ENCODE measurements at regions not wholly inside any gene's neighbourhood (a gene's known extent, or its start where the extent isn't known, plus 50 kb on each side); places are given as distances from the start of the nearest gene placed in this dataset.

DNA sequence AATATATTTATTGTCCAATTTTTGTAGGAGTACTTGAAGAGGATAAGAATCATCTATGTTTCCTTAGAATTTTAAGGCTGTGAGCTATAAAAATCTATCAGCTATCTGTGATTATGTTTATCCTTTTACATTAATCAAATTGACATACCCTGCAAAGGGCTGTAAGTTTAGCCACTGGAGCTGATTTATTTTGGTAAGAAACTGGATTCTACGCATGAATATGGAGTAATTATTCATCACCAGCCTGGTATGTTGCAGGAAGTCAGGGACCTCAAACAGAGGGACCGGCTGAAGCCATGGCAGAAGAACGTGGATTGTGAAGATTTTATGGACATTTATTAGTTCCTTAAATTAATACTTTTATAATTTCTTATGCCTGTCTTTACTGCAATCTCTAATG, 696.9 kb downstream of the DNAJB9 start:
- DNase-seq (ENCODE audit: low read depth) = no peak
- no peak for TF ChIP-seq CTCF (conservative IDR thresholded peaks at IDR 0.05; ENCODE audit: low read depth, low read length)
- H3K4me3 ChIP-seq (ENCODE audit: low read depth, low read length) = no peak overlapping the region

DNA sequence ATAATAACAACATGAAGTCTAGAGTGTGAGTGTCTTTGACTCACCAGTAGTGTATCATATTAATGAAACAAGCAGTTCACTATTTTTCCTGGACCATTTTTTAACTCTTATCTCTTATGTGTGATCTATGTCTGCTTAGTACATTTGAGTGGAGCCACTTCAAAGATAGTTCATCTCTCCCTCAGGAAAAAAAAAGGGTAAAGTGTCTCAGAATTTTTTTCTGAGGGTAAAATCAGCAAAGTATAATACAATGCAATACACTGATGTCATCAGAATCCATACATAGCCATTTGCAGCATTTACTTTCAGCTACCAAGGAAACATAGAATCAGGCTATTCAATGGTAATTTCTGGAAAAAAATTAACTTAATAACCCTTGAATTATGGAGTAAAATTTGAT, 706.7 kb downstream of the DNAJB9 start:
- TF ChIP-seq CTCF (conservative IDR thresholded peaks at IDR 0.05; ENCODE audit: low read depth, low read length) = no peak
- no peak for DNase-seq (ENCODE audit: low read depth)
- H3K4me3 ChIP-seq (ENCODE audit: low read depth, low read length) = no peak overlapping the region

GRCh38 chr7:109282726-109283125, 713.1 kb downstream of the DNAJB9 start:
- no peak for DNase-seq (ENCODE audit: low read depth)
- no peak overlapping the region for H3K4me3 ChIP-seq (ENCODE audit: low read depth, low read length)
- TF ChIP-seq CTCF (conservative IDR thresholded peaks at IDR 0.05; ENCODE audit: low read depth, low read length) = no peak

GRCh38 chr7:109284943-109285342, 715.3 kb downstream of the DNAJB9 start:
- H3K4me3 ChIP-seq (ENCODE audit: low read depth, low read length) = no peak overlapping the region
- no peak for DNase-seq (ENCODE audit: low read depth)
- no peak for TF ChIP-seq CTCF (conservative IDR thresholded peaks at IDR 0.05; ENCODE audit: low read depth, low read length)

DNA sequence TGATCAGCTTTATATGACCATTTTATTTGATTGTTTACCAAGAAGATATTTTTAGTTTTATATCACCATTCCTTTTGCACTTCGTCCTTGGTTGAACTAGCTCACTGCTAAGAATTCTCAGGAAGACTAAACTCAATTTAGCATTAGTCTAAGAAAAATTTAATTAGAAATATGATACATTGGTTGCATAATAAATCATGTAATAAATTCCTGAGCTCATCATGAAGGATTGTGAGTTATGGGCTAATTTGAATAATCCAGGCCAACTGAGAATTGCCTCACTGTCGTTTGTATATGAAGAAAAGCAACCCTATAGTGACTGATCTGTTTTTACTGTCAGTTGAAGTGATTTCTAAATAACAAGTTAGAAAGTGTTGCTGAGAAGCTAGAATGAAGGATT, 725.5 kb downstream of the DNAJB9 start:
- no peak overlapping the region for H3K4me3 ChIP-seq (ENCODE audit: low read depth, low read length)
- no peak for TF ChIP-seq CTCF (conservative IDR thresholded peaks at IDR 0.05; ENCODE audit: low read depth, low read length)
- DNase-seq (ENCODE audit: low read depth) = no peak

GRCh38 chr7:109308816-109309215, 739.1 kb downstream of the DNAJB9 start:
- H3K4me3 ChIP-seq (ENCODE audit: low read depth, low read length) = no peak overlapping the region
- no peak for TF ChIP-seq CTCF (conservative IDR thresholded peaks at IDR 0.05; ENCODE audit: low read depth, low read length)
- no peak for DNase-seq (ENCODE audit: low read depth)

GRCh38 chr7:109309790-109310189, 740.1 kb downstream of the DNAJB9 start:
- no peak overlapping the region for H3K4me3 ChIP-seq (ENCODE audit: low read depth, low read length)
- TF ChIP-seq CTCF (conservative IDR thresholded peaks at IDR 0.05; ENCODE audit: low read depth, low read length) = no peak
- DNase-seq (ENCODE audit: low read depth) = no peak
